ENCODE measurements at regions not wholly inside any gene's neighbourhood (a gene's known extent, or its start where the extent isn't known, plus 50 kb on each side); places are given as distances from the start of the nearest gene placed in this dataset.

DNA sequence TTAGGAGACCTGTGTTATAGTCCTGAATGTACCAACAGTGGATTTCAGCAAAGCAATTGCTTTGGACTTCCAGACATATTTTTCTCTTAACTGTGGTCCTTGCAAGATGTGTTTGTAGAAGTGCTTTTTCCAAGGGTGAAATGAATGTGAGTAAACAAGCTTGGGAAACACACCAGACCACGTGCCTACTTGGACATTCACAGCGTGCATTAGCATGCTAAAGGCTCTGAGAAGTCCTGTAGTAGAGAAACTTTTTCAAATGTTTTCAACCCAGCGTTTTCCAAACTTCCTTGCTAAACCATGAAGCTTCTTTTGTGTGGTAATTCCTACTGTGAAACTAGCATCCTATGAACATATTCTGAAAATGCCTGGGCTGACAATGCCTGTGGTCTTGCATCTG lies 91.2 kb upstream of the DBX1 start:
- TF ChIP-seq GATA2 (IDR thresholded peaks at IDR 0.05; ENCODE audit: low read depth, low read length) (no peak), GATA3 (IDR thresholded peaks at IDR 0.05; ENCODE audit: low read depth, low read length) (no peak)
